ENCODE measurements at regions not wholly inside any gene's neighbourhood (a gene's known extent, or its start where the extent isn't known, plus 50 kb on each side); places are given as distances from the start of the nearest gene placed in this dataset.

- TF ChIP-seq POLR2A (IDR thresholded peaks at IDR 0.05) (no peak), CTCF (IDR thresholded peaks at IDR 0.05) (no peak), POLR2AphosphoS5 (IDR thresholded peaks at IDR 0.05) (no peak), EP300 (IDR thresholded peaks at IDR 0.05) (no peak)
Measured at GRCh38 chr18:44569391-44570055, 111.2 kb upstream of the SETBP1 start.
